GM18951 (cell line): ENCODE measurements at regions not wholly inside any gene's neighbourhood (a gene's known extent, or its start where the extent isn't known, plus 50 kb on each side); places are given as distances from the start of the nearest gene placed in this dataset.
"Not testable (repeated sequence)": the region's sequence is repeated elsewhere in the genome, so short reads cannot be mapped to it uniquely, and the experiment has no call there.

Source experiments
- POLR2A ChIP-seq: IDR thresholded peaks from 4 replicates; pipeline ENCODE4 v1.6.1; 2011; ENCODE audit warnings: mild to moderate bottlenecking; ENCODE audit not compliant: insufficient read length, insufficient read depth; ENCODE audit errors: extremely low read depth
- in situ Hi-C: fragments of 300-500 bp; cut with MboI; formaldehyde crosslinking; loops from one replicate; pipeline ENCODE4 v1.12.0; 2022; ENCODE audit warnings: low sequenced_read_pairs, mixed read lengths, inconsistent platforms; ENCODE audit not compliant: unreplicated experiment

DNA sequence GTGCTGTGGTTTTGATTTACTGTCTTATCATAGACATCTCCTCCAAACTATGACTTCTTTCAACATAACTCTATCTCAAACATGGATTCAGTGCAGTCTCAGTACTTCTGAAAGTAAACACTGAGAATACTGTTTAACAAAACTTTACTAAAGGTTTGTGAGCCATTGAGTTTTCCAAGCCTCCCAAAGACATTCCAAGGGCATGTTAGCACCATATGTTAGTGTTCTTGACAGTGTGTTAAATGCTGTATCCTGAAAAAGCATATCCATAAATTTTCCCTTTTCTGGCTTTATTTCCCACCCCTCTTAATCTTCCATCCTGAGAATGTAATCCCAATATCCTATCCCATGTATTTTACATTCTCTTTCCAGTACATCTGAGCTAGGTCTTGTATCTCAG lies 446.8 kb upstream of the CXADR start:
- in situ Hi-C loops, result no loop called here
- no peak for TF ChIP-seq POLR2A

DNA sequence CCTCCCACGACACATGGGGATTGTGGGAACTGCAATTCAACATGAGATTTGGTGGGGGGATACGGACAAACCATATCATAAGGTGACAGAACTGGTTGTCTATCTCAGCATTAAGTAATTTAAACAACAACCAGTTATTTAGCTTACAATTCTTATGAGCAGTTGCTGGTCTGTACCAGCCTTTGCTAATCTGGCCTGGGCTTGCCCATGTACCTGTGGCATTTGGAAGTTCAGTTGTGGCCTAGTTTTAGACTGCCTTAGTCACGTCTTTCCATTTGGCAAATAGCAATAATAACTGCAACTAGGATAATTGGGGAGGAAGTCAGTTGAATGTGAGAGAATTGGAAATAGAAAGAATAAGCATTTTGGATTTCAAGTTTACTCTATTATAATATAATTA lies 441.8 kb upstream of the CXADR start:
- no peak for TF ChIP-seq POLR2A
- in situ Hi-C loops, result no loop called here

DNA sequence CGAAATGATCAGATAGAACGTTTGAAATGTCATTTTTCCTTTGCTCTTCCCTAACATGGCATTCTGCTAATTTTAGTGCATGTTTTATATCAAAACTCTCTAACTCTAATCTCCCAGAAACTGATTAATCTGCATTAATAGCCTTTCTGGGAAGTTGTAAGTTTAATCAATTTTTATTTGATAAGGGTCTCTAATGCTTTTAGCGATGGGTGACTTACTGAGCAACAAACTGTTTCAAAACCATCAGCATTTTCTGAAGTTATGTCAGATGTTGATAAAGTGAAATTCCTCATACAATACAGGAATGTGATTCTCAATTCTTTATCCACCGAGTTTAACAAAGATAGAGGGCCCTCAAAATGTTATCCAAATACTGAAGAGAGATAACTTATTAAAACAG lies 431.6 kb upstream of the CXADR start:
- no peak for TF ChIP-seq POLR2A
- in situ Hi-C loops, result no loop called here

DNA sequence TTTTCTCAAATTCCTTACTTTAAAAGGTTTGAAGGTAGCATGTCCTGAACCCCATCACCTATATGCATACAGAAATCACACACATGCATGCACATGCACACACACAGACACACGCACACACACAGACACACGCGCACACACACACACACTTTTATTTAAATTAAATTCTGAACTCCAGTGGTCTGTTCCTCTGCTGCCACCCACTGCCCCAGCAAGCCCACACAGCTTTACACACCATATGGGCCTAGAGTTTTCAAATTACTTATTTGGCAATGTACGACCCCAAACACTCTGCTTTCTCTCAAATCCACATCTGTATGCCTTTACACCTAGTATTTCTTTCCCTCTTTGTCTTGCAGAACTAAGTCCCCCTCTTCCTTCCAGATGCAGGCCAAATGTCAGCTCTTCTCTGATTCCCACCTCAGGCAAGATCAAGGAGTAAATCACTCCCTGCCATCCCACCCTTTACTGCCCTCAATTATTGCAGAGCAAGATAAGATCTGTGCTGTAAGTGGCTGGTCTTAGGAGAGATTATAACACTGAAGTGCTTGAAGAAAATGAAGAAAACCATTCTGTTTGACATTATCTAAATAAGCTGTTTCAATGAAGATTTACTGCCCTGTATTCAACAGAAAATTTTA lies 429.9 kb upstream of the CXADR start:
- in situ Hi-C loops, result no loop called here
- no peak for TF ChIP-seq POLR2A

DNA sequence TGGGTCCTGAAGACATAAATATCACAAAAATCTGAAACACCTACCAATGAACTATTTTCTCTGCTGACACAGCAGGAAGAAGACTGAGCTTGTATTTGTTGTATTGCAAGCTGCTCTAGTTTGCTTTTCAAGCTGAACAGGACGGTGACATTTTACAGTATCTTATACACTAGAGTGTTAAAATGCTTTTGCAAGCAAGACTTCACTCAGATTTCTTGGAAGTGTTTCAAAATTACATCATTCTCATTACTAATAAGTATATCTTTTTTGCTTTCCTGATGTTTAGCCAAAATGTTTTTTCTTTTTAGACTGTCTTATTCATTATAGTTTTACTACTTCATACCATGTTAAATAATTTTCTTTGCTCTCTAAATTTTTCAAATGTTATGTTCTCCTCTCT lies 427.1 kb upstream of the CXADR start:
- in situ Hi-C loops, result no loop called here
- no peak for TF ChIP-seq POLR2A

DNA sequence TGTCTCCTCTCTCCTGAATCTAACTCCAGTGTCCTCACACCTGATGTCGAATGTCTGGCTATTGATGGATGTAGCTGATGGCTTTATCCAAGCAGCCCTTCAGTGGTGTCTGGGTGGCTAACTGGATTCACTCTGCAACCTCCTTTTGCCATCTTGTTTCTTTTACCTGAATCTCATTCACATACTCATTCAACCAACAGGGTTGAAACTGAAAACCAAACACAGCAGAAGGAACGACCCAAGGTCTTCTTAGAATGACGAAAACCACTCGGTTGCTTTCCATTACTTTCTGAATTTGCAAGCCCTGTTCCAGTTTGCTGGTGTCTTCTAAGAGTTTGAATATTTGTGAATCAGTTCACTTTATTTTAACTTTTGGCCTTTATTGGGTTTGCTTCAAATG lies 424.3 kb upstream of the CXADR start:
- TF ChIP-seq POLR2A, result no peak

DNA sequence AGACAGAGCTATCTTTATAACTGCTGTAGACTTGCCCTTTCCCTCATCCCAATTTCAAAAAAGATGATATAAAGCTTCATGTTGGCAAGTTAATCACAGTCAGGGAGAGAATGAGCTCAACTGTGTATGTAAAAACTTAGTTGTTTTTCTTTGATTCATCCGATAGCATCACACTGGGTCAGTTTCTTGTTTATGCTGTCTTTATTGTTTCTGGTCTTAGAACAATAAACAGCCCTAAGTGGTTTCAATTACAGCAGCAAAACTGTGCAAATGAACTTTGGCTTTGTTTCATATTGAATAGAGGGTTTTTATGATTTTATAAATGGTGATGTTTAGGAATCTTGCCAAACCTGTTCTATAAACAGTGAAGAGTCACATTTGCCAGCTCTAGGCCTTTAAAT lies 423.8 kb upstream of the CXADR start:
- no peak for TF ChIP-seq POLR2A
- in situ Hi-C loops, result no loop called here

More for the DNA sequence above, 424.3 kb upstream of the CXADR start:
- in situ Hi-C loops, result no loop called here

DNA sequence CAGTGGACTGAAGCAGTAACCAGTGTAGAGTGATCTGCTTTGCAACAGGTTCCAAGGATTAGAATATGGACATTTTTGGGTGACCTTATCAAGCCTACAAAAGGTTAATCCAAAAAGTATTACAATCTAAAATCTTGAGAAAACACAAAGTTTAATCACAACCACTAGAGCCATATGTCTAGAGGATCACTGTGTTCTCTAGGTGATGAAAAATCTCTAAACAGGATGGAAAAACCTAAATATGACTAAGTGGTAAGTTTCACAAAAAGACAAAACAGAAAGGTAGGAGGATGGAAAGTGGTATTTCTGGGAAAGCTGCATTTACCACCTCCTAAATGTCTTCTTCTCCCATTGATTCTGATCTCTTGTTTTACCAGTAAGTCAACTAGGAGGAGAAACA lies 411.1 kb upstream of the CXADR start:
- in situ Hi-C loops, result no loop called here
- TF ChIP-seq POLR2A, result no peak

DNA sequence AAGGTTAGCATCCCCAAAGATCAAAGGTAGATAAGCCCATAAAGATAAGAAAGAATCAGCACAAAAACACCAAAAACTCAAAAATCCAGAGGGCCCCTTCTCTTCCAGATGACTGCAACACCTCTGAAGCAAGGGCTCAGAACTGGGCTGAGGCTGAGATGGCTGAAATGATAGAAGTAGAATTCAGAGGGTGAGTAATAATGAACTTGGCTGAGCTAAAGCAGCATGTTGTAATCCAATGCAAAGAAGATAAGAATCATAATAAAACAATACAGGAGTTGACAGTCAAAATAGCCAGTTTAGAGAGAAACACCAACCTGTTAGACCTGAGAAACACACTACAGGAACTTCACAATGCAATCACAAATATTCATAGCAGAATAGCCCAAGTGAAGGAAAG lies 406.9 kb upstream of the CXADR start:
- no peak for TF ChIP-seq POLR2A
- in situ Hi-C loops, result no loop called here

DNA sequence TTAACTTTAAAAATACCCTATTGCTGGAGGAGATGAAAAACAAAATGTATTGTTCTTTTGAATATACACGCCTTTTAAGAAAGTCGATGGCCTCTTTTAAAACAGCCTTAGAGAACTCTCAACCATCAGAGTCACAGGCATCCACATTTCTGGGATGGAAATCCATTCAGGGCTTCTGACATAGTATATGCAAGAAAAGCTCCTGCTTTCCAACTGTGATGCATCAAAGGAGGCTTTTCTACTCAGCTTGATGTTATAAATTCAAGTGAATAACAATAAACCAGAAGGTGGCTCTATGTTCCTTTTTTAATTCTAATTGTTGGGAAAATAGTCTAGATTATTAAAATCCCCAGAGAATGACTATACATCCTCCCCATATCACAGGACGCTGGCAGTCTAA lies 398.8 kb upstream of the CXADR start:
- in situ Hi-C loops, result no loop called here
- no peak for TF ChIP-seq POLR2A

DNA sequence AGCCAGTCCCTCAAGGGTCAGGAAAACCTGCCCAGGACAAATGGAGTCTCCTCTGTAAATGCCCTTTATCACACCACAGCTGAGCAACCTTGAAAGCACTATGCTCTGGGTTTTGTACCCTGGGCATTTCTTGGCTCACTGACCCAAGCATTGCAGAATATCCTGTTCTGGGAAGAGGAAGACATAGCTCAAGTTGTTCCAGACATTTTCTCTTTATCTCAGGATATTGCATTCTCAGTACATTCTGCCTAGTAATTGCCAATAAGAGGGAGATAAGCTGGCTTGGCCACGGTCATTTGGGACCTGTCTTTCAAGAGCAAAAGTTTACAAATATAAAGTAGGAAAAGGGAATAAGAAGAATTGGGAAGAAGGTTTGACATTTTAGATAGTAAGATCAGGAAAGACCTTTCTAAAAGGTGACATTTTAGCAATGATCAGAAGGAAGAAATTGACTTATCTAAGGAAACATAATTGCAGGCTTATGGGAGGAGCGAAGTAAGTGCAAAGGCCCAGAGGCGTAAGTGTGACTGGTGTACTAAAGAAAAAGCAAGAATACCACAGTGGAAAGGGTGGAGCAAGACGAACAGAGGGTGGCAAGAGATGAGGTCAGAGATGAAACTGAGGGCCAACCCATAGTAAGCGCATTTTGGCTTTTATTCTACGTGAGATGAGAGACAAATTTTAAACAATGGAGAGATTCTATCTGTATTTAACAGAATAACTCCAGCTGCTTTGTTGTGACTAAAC lies 394.0 kb upstream of the CXADR start:
- no peak for TF ChIP-seq POLR2A
- in situ Hi-C loops, result no loop called here

DNA sequence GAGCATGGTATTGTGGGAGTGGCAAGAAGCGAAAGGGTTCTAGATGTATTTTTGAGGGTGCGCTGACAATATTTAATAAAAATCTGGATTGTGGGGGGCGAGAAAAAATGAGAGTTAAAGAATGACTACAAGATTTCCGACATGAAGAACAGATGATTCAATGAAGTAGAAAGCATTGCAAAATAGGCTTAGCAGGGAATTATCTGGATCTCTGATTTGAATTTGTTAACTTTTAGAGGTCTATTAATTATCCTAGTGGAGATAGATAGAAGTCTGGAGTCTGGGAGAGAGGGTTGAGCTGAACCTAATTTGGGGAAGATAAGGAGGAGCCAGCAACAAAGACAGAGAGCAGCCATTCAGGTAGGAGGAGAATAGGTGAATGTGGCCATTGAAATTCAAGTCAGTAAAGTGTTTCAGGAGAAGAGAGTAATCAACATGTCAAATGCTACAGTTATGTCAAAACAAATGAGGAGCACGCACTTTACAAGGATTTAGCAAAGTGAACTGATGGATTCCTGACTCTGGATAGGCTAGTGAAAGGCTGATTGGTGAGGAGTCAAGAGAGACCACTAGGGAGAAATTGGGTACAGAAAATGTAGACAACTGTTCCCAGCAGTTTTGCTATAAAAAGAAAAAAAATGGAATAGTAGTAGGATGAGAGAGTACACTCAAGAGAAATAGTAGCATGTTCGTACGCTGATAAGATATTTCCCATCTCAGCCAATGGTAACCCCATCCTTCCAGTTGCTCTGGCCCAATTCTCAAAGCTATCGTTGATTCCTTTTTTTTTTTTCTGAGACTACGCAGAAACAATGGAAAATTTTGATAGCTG lies 393.2 kb upstream of the CXADR start:
- in situ Hi-C loops, result no loop called here
- TF ChIP-seq POLR2A, result no peak

DNA sequence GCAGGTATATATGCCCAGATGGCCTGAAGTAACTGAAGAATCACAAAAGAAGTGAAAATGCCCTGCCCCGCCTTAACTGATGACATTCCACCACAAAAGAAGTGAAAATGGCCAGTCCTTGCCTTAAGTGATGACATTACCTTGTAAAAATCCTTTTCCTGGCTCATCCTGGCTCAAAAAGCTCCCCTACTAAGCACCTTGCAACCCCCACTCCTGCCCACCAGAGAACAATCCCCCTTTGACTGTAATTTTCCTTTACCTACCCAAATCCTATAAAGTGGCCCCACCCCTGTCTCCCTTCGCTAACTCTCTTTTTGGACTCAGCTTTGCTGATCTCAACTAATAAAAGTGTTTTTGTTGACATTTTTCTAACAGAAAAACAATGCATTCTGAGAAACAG lies 385.4 kb upstream of the CXADR start:
- in situ Hi-C loops, result not testable (repeated sequence)

DNA sequence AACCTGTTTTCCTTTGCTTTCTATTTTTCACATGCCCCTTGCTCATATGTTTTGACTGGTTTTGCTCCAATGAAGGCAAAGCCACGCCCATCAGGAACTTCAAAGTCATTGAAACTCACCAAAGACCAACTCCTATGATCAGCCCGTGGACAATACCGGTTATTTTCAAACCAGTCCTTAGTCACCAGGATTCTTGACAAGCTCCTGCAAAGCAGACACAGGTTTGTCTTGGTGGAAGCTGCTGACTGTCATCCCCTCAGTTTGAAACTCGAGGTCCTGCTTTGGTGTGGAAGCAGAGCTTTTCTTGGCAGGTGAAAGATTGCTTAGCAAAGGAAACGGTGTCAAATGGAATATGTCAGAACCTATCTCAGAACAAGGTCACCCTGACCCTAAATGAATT lies 384.7 kb upstream of the CXADR start:
- in situ Hi-C loops, result no loop called here
- no peak for TF ChIP-seq POLR2A

DNA sequence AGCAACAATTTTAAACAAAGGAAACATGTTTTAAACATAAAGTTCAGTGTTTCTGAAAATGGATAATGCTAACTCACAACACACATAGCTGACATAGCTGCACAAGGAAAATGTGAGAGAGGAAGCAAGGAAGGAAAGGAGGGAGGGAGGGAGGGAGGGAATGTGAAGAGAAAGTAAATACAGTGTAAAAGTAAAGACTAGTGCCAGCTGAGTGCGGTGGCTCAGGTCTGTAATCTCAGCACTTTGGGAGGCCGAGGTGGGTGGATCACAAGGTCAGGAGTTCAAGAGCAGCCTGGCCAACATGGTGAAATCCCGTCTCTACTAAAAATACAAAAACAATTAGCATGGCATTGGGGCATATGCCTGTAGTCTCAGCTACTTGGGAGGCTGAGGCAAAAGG lies 373.7 kb upstream of the CXADR start:
- in situ Hi-C loops, result not testable (repeated sequence)
